ENCODE measurements at regions not wholly inside any gene's neighbourhood (a gene's known extent, or its start where the extent isn't known, plus 50 kb on each side); places are given as distances from the start of the nearest gene placed in this dataset.

DNA sequence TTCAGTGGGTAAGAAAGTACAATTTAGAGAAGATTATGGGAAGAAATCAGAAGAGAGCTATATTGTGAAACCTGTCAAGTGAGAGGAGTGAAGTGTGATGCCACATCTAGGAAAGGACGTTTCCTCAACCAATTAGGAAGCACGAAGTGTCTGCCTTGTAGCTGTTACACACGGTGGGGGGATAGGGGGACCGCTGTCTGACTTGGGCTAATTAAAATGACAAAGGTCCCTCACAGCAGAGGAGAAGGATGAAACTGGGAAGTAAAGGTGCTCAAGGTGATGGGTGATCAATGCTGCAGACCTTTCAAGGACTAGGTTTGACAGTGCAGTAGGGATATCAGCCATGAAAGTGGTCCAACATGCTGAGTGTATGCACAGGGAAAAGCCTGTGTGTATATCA lies 181.1 kb upstream of the PRSS16 start:
- TF ChIP-seq, protein P1, sequence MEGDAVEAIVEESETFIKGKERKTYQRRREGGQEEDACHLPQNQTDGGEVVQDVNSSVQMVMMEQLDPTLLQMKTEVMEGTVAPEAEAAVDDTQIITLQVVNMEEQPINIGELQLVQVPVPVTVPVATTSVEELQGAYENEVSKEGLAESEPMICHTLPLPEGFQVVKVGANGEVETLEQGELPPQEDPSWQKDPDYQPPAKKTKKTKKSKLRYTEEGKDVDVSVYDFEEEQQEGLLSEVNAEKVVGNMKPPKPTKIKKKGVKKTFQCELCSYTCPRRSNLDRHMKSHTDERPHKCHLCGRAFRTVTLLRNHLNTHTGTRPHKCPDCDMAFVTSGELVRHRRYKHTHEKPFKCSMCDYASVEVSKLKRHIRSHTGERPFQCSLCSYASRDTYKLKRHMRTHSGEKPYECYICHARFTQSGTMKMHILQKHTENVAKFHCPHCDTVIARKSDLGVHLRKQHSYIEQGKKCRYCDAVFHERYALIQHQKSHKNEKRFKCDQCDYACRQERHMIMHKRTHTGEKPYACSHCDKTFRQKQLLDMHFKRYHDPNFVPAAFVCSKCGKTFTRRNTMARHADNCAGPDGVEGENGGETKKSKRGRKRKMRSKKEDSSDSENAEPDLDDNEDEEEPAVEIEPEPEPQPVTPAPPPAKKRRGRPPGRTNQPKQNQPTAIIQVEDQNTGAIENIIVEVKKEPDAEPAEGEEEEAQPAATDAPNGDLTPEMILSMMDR (IDR thresholded peaks at IDR 0.05), result no peak
- TF ChIP-seq POLR2A (IDR thresholded peaks at IDR 0.05), result no peak

All from body of pancreas (tissue), 4 donors.